Right lobe of liver (tissue), 6 donors: ENCODE measurements at regions not wholly inside any gene's neighbourhood (a gene's known extent, or its start where the extent isn't known, plus 50 kb on each side); places are given as distances from the start of the nearest gene placed in this dataset.

Experiments
- ATAC-seq, 4 donors: fragments of 200-7000 bp; cut with Tn5 transposase; one replicate each; pipeline ENCODE4 v1.9.1; 2020; ENCODE audit warnings: mild to moderate bottlenecking in 4 of 4, moderate library complexity in 4 of 4
- DNase-seq, 3 donors: peaks; one replicate each; pipeline ENCODE4 v3.0.0-alpha.2; 2020
- H3K27ac ChIP-seq, 3 donors: fragments of 200-600 bp; one replicate each; pipeline ENCODE4 v1.8.0; 2022
- H3K27me3 ChIP-seq, 2 donors: fragments of 200-600 bp; one replicate each; pipeline ENCODE4 v1.8.0; 2022
- H3K36me3 ChIP-seq, 4 donors: fragments of 200-600 bp; sonication (generic) in 1 of 4; one replicate each; pipeline versions ENCODE4 v1.5.1 to v1.8.0; 2017 to 2022; ENCODE audit warnings: control low read depth in 1 of 4
- H3K4me1 ChIP-seq, 4 donors: fragments of 200-600 bp; sonication (generic) in 1 of 4; one replicate each; pipeline versions ENCODE4 v1.5.1 to v1.8.0; 2017 to 2022; ENCODE audit warnings: control low read depth in 1 of 4
- H3K4me3 ChIP-seq, 3 donors: fragments of 200-600 bp; one replicate each; pipeline ENCODE4 v1.8.0; 2022
- H3K9me3 ChIP-seq, 4 donors: fragments of 200-600 bp; sonication (generic) in 1 of 4; one replicate each; pipeline versions ENCODE4 v1.5.1 to v1.8.0; 2017 to 2022; ENCODE audit warnings: control low read depth in 1 of 4
- POLR2A ChIP-seq: fragments of 450-650 bp; IDR thresholded peaks from one replicate; pipeline ENCODE4 v1.6.1; 2017; ENCODE audit warnings: antibody characterized with exemption, mild to moderate bottlenecking
- WGBS: methylation state at CpG from one replicate; pipeline ENCODE4 v1.1.6; 2018; ENCODE audit warnings: low coverage, low lambda C conversion rate; ENCODE audit not compliant: insufficient coverage; ENCODE audit errors: missing lambda C conversion rate; 5-methylcytosine and 5-hydroxymethylcytosine counted together
- intact Hi-C, 2 donors: fragments of 100-400 bp; cut with DNase I; formaldehyde crosslinking; loops; one replicate each; pipeline versions ENCODE4 v1.11.2 to v1.14.1; 2022
- TF ChIP-seq, protein P1 (sequence below), 4 donors: fragments of 200-600 bp in 3 of 4; fragments of 450-650 bp in 1 of 4; IDR thresholded peaks; one replicate each; pipeline versions ENCODE4 v1.5.1 to v1.8.0; 2016 to 2022; ENCODE audit warnings: antibody characterized with exemption in 4 of 4, mild to moderate bottlenecking in 2 of 4
- donor health status: DM: no; HTN: yes; CAD: no.
- donor health status: DM: no; HTN: no; CAD: no.
- donor health status: DM: no; HTN: no; CAD: no.
- donor health status: DM: no; HTN: yes; CAD: no.
- donor health status: DM: no; HTN: yes; CAD: no.

GRCh38 chr3:56957522-56957921 lies 102.9 kb upstream of the SPATA12 start:
- Histone ChIP-seq H3K9me3 (no peaks in the 10 kb centered on the region), H3K4me1 (no peaks in the 10 kb centered on the region), H3K4me3 (no peak overlapping the region), H3K27me3 (no peaks in the 10 kb centered on the region), H3K36me3 (no peaks in the 10 kb centered on the region), H3K27ac (no peak overlapping the region)
- intact Hi-C loops: no loop called here
- 90% methylated on average over 2 of the region's 2 CpGs for WGBS
- TF ChIP-seq POLR2A: no peak
- TF ChIP-seq, protein P1, sequence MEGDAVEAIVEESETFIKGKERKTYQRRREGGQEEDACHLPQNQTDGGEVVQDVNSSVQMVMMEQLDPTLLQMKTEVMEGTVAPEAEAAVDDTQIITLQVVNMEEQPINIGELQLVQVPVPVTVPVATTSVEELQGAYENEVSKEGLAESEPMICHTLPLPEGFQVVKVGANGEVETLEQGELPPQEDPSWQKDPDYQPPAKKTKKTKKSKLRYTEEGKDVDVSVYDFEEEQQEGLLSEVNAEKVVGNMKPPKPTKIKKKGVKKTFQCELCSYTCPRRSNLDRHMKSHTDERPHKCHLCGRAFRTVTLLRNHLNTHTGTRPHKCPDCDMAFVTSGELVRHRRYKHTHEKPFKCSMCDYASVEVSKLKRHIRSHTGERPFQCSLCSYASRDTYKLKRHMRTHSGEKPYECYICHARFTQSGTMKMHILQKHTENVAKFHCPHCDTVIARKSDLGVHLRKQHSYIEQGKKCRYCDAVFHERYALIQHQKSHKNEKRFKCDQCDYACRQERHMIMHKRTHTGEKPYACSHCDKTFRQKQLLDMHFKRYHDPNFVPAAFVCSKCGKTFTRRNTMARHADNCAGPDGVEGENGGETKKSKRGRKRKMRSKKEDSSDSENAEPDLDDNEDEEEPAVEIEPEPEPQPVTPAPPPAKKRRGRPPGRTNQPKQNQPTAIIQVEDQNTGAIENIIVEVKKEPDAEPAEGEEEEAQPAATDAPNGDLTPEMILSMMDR (IDR thresholded peaks at IDR 0.05): no peak
- no peak for DNase-seq
- no peak for ATAC-seq

DNA sequence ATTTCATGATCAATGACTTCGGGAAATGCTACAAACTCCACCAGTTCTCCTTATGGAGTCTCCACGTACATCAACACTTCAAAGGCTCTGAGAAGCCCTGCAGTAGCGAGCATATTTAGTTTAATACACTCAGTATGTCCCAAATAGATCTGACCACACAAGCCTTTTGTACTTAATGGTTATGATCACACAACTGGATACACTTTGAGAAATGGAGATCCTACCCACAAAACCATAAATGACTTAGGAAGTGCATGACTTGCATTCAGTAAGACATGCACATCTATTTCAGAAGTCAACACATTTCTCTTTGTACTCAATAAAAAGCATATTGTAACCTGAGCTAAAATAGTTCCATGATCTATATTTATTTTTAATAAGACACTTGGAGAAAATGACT lies 103.6 kb upstream of the SPATA12 start:
- WGBS: 100% methylated on average over 3 of the region's 3 CpGs
- no peaks in the 10 kb centered on the region for H3K4me1 ChIP-seq
- no peak overlapping the region for H3K4me3 ChIP-seq
- H3K9me3 ChIP-seq: no peaks in the 10 kb centered on the region
- DNase-seq (no peak), ATAC-seq (no peak)
- intact Hi-C loops: no loop called here
- H3K27me3 ChIP-seq: no peaks in the 10 kb centered on the region
- no peaks in the 10 kb centered on the region for H3K36me3 ChIP-seq
- no peak overlapping the region for H3K27ac ChIP-seq
- TF ChIP-seq POLR2A: no peak
- TF ChIP-seq, protein P1 (IDR thresholded peaks at IDR 0.05): no peak

- H3K36me3 ChIP-seq: no peaks in the 10 kb centered on the region
- no peak for DNase-seq
- no peak overlapping the region for H3K27ac ChIP-seq
- no peak for ATAC-seq
- H3K27me3 ChIP-seq: no peaks in the 10 kb centered on the region
- H3K4me1 ChIP-seq: no peaks in the 10 kb centered on the region
- H3K4me3 ChIP-seq: no peak overlapping the region
- intact Hi-C loops: no loop called here
- WGBS: 88% methylated on average over 5 of the region's 5 CpGs
- no peaks in the 10 kb centered on the region for H3K9me3 ChIP-seq
- TF ChIP-seq POLR2A: no peak
- TF ChIP-seq, protein P1 (IDR thresholded peaks at IDR 0.05): no peak
These were observed 104.9 kb upstream of the SPATA12 start for GRCh38 chr3:56955492-56956111.

GRCh38 chr3:56954125-56954524 lies 106.3 kb upstream of the SPATA12 start:
- Histone ChIP-seq H3K36me3 (no peaks in the 10 kb centered on the region), H3K4me3 (no peak overlapping the region), H3K9me3 (no peaks in the 10 kb centered on the region), H3K27ac (no peak overlapping the region), H3K4me1 (no peaks in the 10 kb centered on the region), H3K27me3 (no peaks in the 10 kb centered on the region)
- intact Hi-C loops: no loop called here
- no peak for TF ChIP-seq POLR2A
- TF ChIP-seq, protein P1 (IDR thresholded peaks at IDR 0.05): no peak
- no peak for ATAC-seq
- WGBS: 80% methylated on average over 1 of the region's 1 CpG
- DNase-seq: no peak

DNA sequence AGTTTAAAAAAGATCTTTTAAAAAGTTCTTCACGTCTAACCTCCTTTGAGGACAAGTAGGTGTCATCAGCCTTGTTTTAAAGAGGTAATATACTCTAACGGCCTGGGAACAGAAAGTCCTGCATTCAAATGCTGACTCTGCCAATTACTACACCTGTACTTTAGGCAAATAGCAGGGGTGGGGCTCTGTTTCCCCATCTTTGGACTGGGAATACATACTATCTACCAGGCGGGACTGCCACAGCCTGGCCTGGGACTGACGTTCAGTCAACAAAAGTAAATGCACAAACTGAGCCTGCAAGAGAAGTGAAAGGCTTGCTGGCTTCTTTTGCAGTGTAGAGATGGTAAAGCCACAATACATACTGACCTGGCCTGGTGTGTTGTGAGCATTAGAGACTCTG lies 107.6 kb upstream of the SPATA12 start:
- Histone ChIP-seq H3K36me3 (no peaks in the 10 kb centered on the region), H3K4me3 (no peak overlapping the region), H3K27me3 (no peaks in the 10 kb centered on the region), H3K9me3 (no peaks in the 10 kb centered on the region), H3K27ac (no peak overlapping the region), H3K4me1 (no peaks in the 10 kb centered on the region)
- ATAC-seq (no peak), DNase-seq (no peak)
- TF ChIP-seq, protein P1 (IDR thresholded peaks at IDR 0.05): no peak
- no peak for TF ChIP-seq POLR2A
- intact Hi-C loops: no loop called here
- WGBS: 55% methylated on average over 2 of the region's 4 CpGs
